Neural cell (in vitro differentiated cells): ENCODE measurements at regions not wholly inside any gene's neighbourhood (a gene's known extent, or its start where the extent isn't known, plus 50 kb on each side); places are given as distances from the start of the nearest gene placed in this dataset.

Source experiments
- H2AFZ ChIP-seq: fragments of 200-600, 300-800 bp; sonication (generic), shearing (Covaris generic); 2 replicates; pipeline ENCODE4 v1.6.0; 2014; ENCODE audit warnings: low read depth, mild to moderate bottlenecking, antibody characterized with exemption, low read length, moderate library complexity
- H3F3A ChIP-seq: fragments of 200-600 bp; shearing (Covaris generic); 2 replicates; pipeline ENCODE4 v1.6.1; 2016; ENCODE audit warnings: mild to moderate bottlenecking, moderate library complexity, mixed read lengths, antibody characterized with exemption, low read length; ENCODE audit not compliant: insufficient read depth, poor library complexity, severe bottlenecking
- H3K27ac ChIP-seq: fragments of 200-600, 300-800 bp; sonication (generic), shearing (Covaris generic); 2 replicates; pipeline ENCODE4 v1.5.1; 2014; ENCODE audit warnings: mild to moderate bottlenecking, low read length, moderate library complexity
- H3K27me3 ChIP-seq: fragments of 300-800, 200-600 bp; sonication (generic), shearing (Covaris generic); 2 replicates; pipeline ENCODE4 v1.6.0; 2014; ENCODE audit warnings: mild to moderate bottlenecking, low read depth, low read length, moderate library complexity; ENCODE audit not compliant: insufficient read depth
- H3K36me3 ChIP-seq: fragments of 300-800, 200-600 bp; sonication (generic), shearing (Covaris generic); 2 replicates; pipeline ENCODE4 v1.5.1; 2014; ENCODE audit warnings: mild to moderate bottlenecking, antibody characterized with exemption, low read length, moderate library complexity; ENCODE audit not compliant: insufficient read depth
- H3K4me2 ChIP-seq: fragments of 300-800, 200-600 bp; sonication (generic), shearing (Covaris generic); 2 replicates; pipeline ENCODE4 v1.6.0; 2014; ENCODE audit warnings: mild to moderate bottlenecking, low read length
- H3K4me3 ChIP-seq: fragments of 300-800, 200-600 bp; sonication (generic), shearing (Covaris generic); 2 replicates; pipeline ENCODE4 v1.5.1; 2014; ENCODE audit warnings: mild to moderate bottlenecking, low read length, moderate library complexity
- H3K79me2 ChIP-seq: fragments of 200-600 bp; shearing (Covaris generic); replicated peaks from 2 replicates; pipeline ENCODE4 v1.6.0; 2014; ENCODE audit warnings: mild to moderate bottlenecking, low read length, moderate library complexity; ENCODE audit not compliant: insufficient read depth
- H3K9ac ChIP-seq: fragments of 300-800, 200-600 bp; sonication (generic), shearing (Covaris generic); 2 replicates; pipeline ENCODE4 v1.6.1; 2016; ENCODE audit warnings: mild to moderate bottlenecking, low read length, mixed read lengths
- H3K9me2 ChIP-seq: fragments of 200-600 bp; shearing (Covaris generic); 2 replicates; pipeline ENCODE4 v1.6.1; 2016; ENCODE audit warnings: mild to moderate bottlenecking, low read length, mixed read lengths; ENCODE audit not compliant: insufficient read depth
- H3K9me3 ChIP-seq: fragments of 200-600, 300-800 bp; sonication (generic), shearing (Covaris generic); 2 replicates; pipeline ENCODE4 v1.6.1; 2016; ENCODE audit warnings: mild to moderate bottlenecking, mixed run types, low read length, moderate library complexity, mixed read lengths
- H4K20me1 ChIP-seq: fragments of 200-600 bp; shearing (Covaris generic); 2 replicates; pipeline ENCODE4 v1.6.1; 2016; ENCODE audit warnings: mild to moderate bottlenecking, mixed run types; ENCODE audit not compliant: insufficient read depth
- CTCF ChIP-seq: fragments of 450-650 bp; IDR thresholded peaks from 2 replicates; pipeline ENCODE4 v1.5.1; 2014; ENCODE audit warnings: antibody characterized with exemption, mild to moderate bottlenecking, moderate library complexity; ENCODE audit not compliant: poor library complexity, severe bottlenecking
- EP300 ChIP-seq: fragments of 450-650 bp; conservative IDR thresholded peaks from 2 replicates; pipeline ENCODE4 v1.6.1; 2014; ENCODE audit warnings: antibody characterized with exemption, mild to moderate bottlenecking, moderate library complexity; ENCODE audit not compliant: poor library complexity, severe bottlenecking
- EZH2 ChIP-seq: fragments of 200-600, 300-800 bp; shearing (Covaris generic), sonication (generic); IDR thresholded peaks from 2 replicates; pipeline ENCODE4 v1.6.1; 2014; ENCODE audit warnings: antibody characterized with exemption, low read length, borderline replicate concordance, mild to moderate bottlenecking; ENCODE audit not compliant: insufficient read depth, poor library complexity, severe bottlenecking
- MXI1 ChIP-seq: fragments of 450-650 bp; conservative IDR thresholded peaks from 2 replicates; pipeline ENCODE4 v1.6.1; 2014; ENCODE audit warnings: antibody characterized with exemption, mild to moderate bottlenecking; ENCODE audit not compliant: poor library complexity, severe bottlenecking
- POLR2AphosphoS5 ChIP-seq: IDR thresholded peaks from 2 replicates; pipeline ENCODE4 v1.6.1; 2012
- RAD21 ChIP-seq: fragments of 450-650 bp; conservative IDR thresholded peaks from 2 replicates; pipeline ENCODE4 v1.6.1; 2014; ENCODE audit warnings: antibody characterized with exemption, mild to moderate bottlenecking, moderate library complexity
- REST ChIP-seq: IDR thresholded peaks from 2 replicates; pipeline ENCODE4 v1.6.1; 2012; ENCODE audit warnings: borderline replicate concordance
- SMC3 ChIP-seq: fragments of 450-650 bp; conservative IDR thresholded peaks from 2 replicates; pipeline ENCODE4 v1.6.1; 2014; ENCODE audit warnings: antibody characterized with exemption, mild to moderate bottlenecking, moderate library complexity; ENCODE audit not compliant: poor library complexity
- TAF1 ChIP-seq: IDR thresholded peaks from 2 replicates; pipeline ENCODE4 v1.6.1; 2012; ENCODE audit warnings: low read depth

DNA sequence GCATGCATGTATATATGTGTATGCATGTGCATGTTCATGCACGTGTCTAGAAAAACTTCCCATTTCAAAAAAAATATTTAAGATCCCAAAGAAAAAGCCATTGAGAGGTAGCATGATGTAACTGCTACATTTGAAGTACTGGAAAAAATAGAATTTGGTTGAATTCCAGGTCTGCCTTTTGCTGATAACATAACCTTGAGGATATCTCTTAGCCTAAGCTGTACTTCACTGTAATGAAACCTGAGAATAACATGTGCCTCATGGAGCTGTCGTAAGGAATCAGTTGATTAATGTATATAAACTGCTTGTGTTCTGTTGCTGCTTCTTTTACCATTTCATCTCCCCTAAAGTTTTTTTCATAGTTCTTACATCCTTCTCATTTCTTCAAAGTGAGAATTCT is 351.8 kb downstream of the GRIA2 start:
- Histone ChIP-seq H3K9ac (no peak overlapping the region), H3K4me3 (no peak overlapping the region), H3K9me2 (no peaks in the 10 kb centered on the region), H3K4me2 (no peak overlapping the region), H3K79me2 (no peaks in the 10 kb centered on the region), H3F3A (no peaks in the 10 kb centered on the region), H3K9me3 (no peaks in the 10 kb centered on the region), H2AFZ (no peak overlapping the region), H3K27ac (no peak overlapping the region), H3K36me3 (no peaks in the 10 kb centered on the region), H3K27me3 (no peaks in the 10 kb centered on the region), H4K20me1 (no peaks in the 10 kb centered on the region)
- TF ChIP-seq EZH2 (no peak), CTCF (no peak), MXI1 (no peak), SMC3 (no peak), EP300 (no peak), TAF1 (no peak), POLR2AphosphoS5 (no peak), RAD21 (no peak), REST (no peak)

GRCh38 chr4:157564771-157565170 is 344.2 kb downstream of the GRIA2 start:
- Histone ChIP-seq H3F3A (peaks cover 2% of the 10 kb centered on the region), H3K27me3 (no peaks in the 10 kb centered on the region), H3K27ac (no peak overlapping the region), H3K9ac (no peak overlapping the region), H3K79me2 (no peaks in the 10 kb centered on the region), H2AFZ (no peak overlapping the region), H3K4me3 (no peak overlapping the region), H4K20me1 (no peaks in the 10 kb centered on the region), H3K4me2 (no peak overlapping the region), H3K36me3 (no peaks in the 10 kb centered on the region), H3K9me2 (no peaks in the 10 kb centered on the region), H3K9me3 (no peaks in the 10 kb centered on the region)
- TF ChIP-seq POLR2AphosphoS5 = no peak
- peak; percentile 58 for TF ChIP-seq EP300
- TF ChIP-seq EZH2 = no peak

DNA sequence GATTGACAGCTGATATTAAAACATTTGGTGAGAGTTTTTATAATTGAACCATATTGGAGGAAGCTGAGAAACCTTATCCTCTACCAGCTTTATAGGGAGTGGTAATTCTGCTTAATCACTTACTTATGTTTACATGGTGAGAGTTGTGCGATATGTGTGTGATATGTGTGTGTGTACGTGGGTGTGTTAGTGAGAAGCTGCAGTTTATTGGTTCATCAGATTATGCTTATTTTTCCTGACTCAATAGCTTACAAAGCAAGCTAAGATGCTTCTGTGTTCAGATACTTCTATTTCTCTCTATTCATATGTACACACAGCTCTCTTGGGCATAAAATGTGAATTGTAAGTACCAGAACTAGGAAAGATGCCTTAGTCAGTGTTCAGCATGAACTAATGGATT is 343.7 kb downstream of the GRIA2 start:
- no peaks in the 10 kb centered on the region for H3K27me3 ChIP-seq
- no peak overlapping the region for H3K4me3 ChIP-seq
- no peak overlapping the region for H3K4me2 ChIP-seq
- no peak overlapping the region for H3K9ac ChIP-seq
- H4K20me1 ChIP-seq = no peaks in the 10 kb centered on the region
- no peaks in the 10 kb centered on the region for H3K9me3 ChIP-seq
- TF ChIP-seq SMC3 = no peak
- TF ChIP-seq TAF1 = no peak
- no peak overlapping the region for H2AFZ ChIP-seq
- H3K9me2 ChIP-seq = no peaks in the 10 kb centered on the region
- no peak overlapping the region for H3K27ac ChIP-seq
- H3K36me3 ChIP-seq = no peaks in the 10 kb centered on the region
- H3K79me2 ChIP-seq = no peaks in the 10 kb centered on the region
- peaks cover 2% of the 10 kb centered on the region for H3F3A ChIP-seq
